Heart right ventricle (tissue), 16 donors: ENCODE measurements at regions not wholly inside any gene's neighbourhood (a gene's known extent, or its start where the extent isn't known, plus 50 kb on each side); places are given as distances from the start of the nearest gene placed in this dataset.
A peak's percentile ranks its signal among the peaks of the same experiment; 100 is the strongest.

Source experiments
- ATAC-seq, 8 donors: fragments of 200-7000 bp; cut with Tn5 transposase; one replicate each; pipeline ENCODE4 v1.9.1; 2020; ENCODE audit warnings: mild to moderate bottlenecking in 8 of 8, moderate library complexity in 8 of 8, moderate number of reproducible peaks in 1 of 8
- DNase-seq, 2 donors: peaks; one replicate each; pipeline ENCODE4 v3.0.0-alpha.2; 2020
- H3K27ac ChIP-seq, 10 donors: fragments of 200-600 bp; sonication (generic) in 2 of 10; one replicate each; pipeline versions ENCODE4 v1.5.0 to v1.8.0; 2020 to 2022; ENCODE audit warnings: mild to moderate bottlenecking in 3 of 10
- H3K27me3 ChIP-seq, 7 donors: fragments of 200-600 bp; one replicate each; pipeline ENCODE4 v1.8.0; 2021 to 2022; ENCODE audit warnings: mild to moderate bottlenecking in 2 of 7
- H3K36me3 ChIP-seq, 9 donors: fragments of 200-600 bp; sonication (generic) in 1 of 9; one replicate each; pipeline versions ENCODE4 v1.5.0 to v1.8.0; 2020 to 2022; ENCODE audit warnings: mild to moderate bottlenecking in 2 of 9
- H3K4me1 ChIP-seq, 9 donors: fragments of 200-600 bp; sonication (generic) in 1 of 9; one replicate each; pipeline versions ENCODE4 v1.5.0 to v1.8.0; 2020 to 2022; ENCODE audit warnings: mild to moderate bottlenecking in 4 of 9
- H3K4me3 ChIP-seq, 10 donors: fragments of 200-600 bp; sonication (generic) in 2 of 10; one replicate each; pipeline versions ENCODE4 v1.5.0 to v1.8.0; 2020 to 2022; ENCODE audit warnings: mild to moderate bottlenecking in 7 of 10, moderate library complexity in 2 of 10
- H3K9me3 ChIP-seq, 11 donors: fragments of 200-600 bp in 10 of 11; sonication (generic) in 2 of 11; one replicate each; pipeline versions ENCODE4 v1.5.0 to v1.8.0; 2013 to 2022; ENCODE audit warnings: mild to moderate bottlenecking in 2 of 11, control low read depth in 1 of 11, moderate library complexity in 1 of 11
- CTCF ChIP-seq, 9 donors: fragments of 200-600 bp; sonication (generic) in 2 of 9; IDR thresholded peaks; one replicate each; pipeline versions ENCODE4 v1.5.0 to v1.8.0; 2021 to 2022; ENCODE audit warnings: antibody characterized with exemption in 9 of 9, mild to moderate bottlenecking in 5 of 9, moderate library complexity in 1 of 9
- WGBS, 2 donors: extraction: QIAGEN DNeasy Blood & Tissue Kit; methylation state at CpG; one replicate each; pipeline ENCODE4 v1.1.7; 2013; ENCODE audit warnings: inconsistent platforms in 1 of 2; 5-methylcytosine and 5-hydroxymethylcytosine counted together
- intact Hi-C, 10 donors: fragments of 100-400 bp; cut with DNase I; formaldehyde crosslinking; loops; one replicate each; pipeline versions ENCODE4 v1.11.1 to v1.14.2; 2022
- donor health status: Arrhythmogenic right ventricular cardiomyopathy.
- donor health status: ischemic (EF 13 %, LVEDD 7.1; RV severe dilation, severe dysfunction).
- donor health status: healthy with polysubstance abuse.
- donor health status: DM: no; HTN: yes; CAD: no.
- donor health status: DM: no; HTN: no; CAD: no.
- donor health status: ischemic (EF 25% LVEDD 6.9; RV normal size, moderate dysfunction).
- donor health status: ischemic (EF 25% LVEDD 5.7; RV mildly dilated, moderate dysfunction).
- donor health status: healthy.
- donor health status: DM: yes; HTN: yes; CAD: no.
- donor health status: Ischemic cardiomyopathy.
- donor health status: ischemic (EF 35%, LVEDD 5.7; RV mildly dilated, moderate dysfunction).
- donor health status: nonischemic (EF 11% LVEDD 7.7; RV severe dilation, severe dysfunction).
- donor health status: DM: yes; HTN: yes; CAD: no.
- donor health status: PGD.
- donor health status: ischemic (EF 29% LVEDD 5.4; RV normal size, mild dysfunction).
- donor health status: nonischemic (EF 23%, LVEDD 6.1; RV moderate dilation, normal function).

DNA sequence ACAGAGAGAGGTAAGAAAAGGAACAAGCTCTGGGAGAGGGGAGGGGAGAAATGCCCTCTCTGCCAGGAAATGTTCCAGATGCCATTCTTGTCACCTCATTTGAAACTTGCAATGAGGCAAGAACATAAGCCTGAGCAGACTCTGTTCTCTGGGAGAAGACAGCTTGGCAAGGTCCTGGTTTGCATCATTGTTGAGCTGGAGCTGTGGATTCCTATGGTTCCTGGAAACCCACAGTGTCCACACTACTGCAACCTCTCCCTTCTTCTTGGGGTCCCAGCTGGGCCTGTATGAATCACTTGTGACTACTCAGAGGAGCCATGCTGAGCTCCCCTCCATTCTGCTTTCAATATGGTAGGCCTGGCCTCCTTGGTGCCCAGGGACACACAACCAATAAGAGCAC lies 60.8 kb upstream of the HECTD2 start:
- no peak for TF ChIP-seq CTCF (IDR thresholded peaks at IDR 0.05)
- DNase-seq (peak in 1 of 2 donors; percentile 16), ATAC-seq (peak; percentile 58 to 96 (median 90))
- no peaks in the 10 kb centered on the region for H3K9me3 ChIP-seq
- H3K4me3 ChIP-seq, result no peak overlapping the region
- intact Hi-C loops, result loop anchor here in 1 of 10 donors (2.0 kb wide), 1 partner anchor 17 kb away; no protein-coding TSS in a partner anchor
- peaks cover 0 to 26% (median 11%) of the 10 kb centered on the region in 9 donors for H3K4me1 ChIP-seq
- H3K36me3 ChIP-seq, result no peaks in the 10 kb centered on the region
- H3K27ac ChIP-seq, result peak overlapping the region in 6 of 10 donors; percentile 30 to 75 (median 73)
- no peaks in the 10 kb centered on the region for H3K27me3 ChIP-seq

DNA sequence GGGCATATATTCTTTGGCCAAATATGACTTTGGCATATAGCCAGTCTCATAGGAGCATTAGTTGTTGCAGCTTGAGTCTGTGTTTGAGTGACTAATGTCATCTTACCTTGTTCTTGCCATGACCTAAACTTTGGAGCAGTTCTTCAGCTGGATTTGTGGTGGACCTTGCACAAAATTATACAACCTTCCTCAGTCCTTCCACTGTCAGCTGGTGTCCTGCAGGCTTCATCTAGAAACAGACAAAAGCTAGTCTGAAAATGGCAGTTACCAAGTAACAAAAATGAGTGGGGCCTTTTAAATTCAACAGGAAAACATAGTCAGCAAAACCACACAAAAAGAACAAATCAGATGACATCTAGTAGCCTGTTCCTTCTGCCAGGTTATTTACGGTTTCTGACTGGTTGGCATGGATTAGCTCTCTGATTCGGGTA lies 59.5 kb upstream of the HECTD2 start:
- DNase-seq, result no peak
- no peak overlapping the region for H3K4me3 ChIP-seq
- H3K4me1 ChIP-seq, result peaks cover 0 to 26% (median 11%) of the 10 kb centered on the region in 9 donors
- no peaks in the 10 kb centered on the region for H3K27me3 ChIP-seq
- intact Hi-C loops, result no loop called here
- no peaks in the 10 kb centered on the region for H3K36me3 ChIP-seq
- no peak for ATAC-seq
- H3K27ac ChIP-seq, result peak overlapping the region in 3 of 10 donors; percentile 2 to 73 (median 73)
- 75 to 84% methylated on average over 2 of the region's 2 CpGs for WGBS, 2 donors
- no peaks in the 10 kb centered on the region for H3K9me3 ChIP-seq
- no peak for TF ChIP-seq CTCF (IDR thresholded peaks at IDR 0.05)

- no peak for ATAC-seq
- intact Hi-C loops, result no loop called here
- peaks cover 0 to 14% (median 0%) of the 10 kb centered on the region in 7 donors for H3K27me3 ChIP-seq
- no peak for DNase-seq
- no peak for TF ChIP-seq CTCF (IDR thresholded peaks at IDR 0.05)
- no peak overlapping the region for H3K4me3 ChIP-seq
- H3K36me3 ChIP-seq, result no peaks in the 10 kb centered on the region
- WGBS, 2 donors, result 87 to 91% methylated on average over 1 of the region's 1 CpG
- no peak overlapping the region for H3K27ac ChIP-seq
- peaks cover 0 to 26% (median 11%) of the 10 kb centered on the region in 9 donors for H3K4me1 ChIP-seq
- H3K9me3 ChIP-seq, result no peaks in the 10 kb centered on the region
Measured at GRCh38 chr10:91352760-91353159, 57.4 kb upstream of the HECTD2 start.

- intact Hi-C loops, result no loop called here
- ATAC-seq (no peak), DNase-seq (no peak)
- Histone ChIP-seq H3K27me3 (peaks cover 0 to 21% (median 0%) of the 10 kb centered on the region in 7 donors), H3K27ac (no peak overlapping the region), H3K36me3 (no peaks in the 10 kb centered on the region), H3K4me3 (no peak overlapping the region), H3K9me3 (no peaks in the 10 kb centered on the region), H3K4me1 (peaks cover 0 to 20% (median 7%) of the 10 kb centered on the region in 9 donors)
- 81 to 92% methylated on average over 4 of the region's 4 CpGs for WGBS, 2 donors
- TF ChIP-seq CTCF (IDR thresholded peaks at IDR 0.05), result no peak
Measured at GRCh38 chr10:91354166-91355075, 55.7 kb upstream of the HECTD2 start.
